ENCODE measurements at regions not wholly inside any gene's neighbourhood (a gene's known extent, or its start where the extent isn't known, plus 50 kb on each side); places are given as distances from the start of the nearest gene placed in this dataset.

GRCh38 chrX:4239650-4240540 is 526.4 kb upstream of the PRKX start:
- no peak for DNase-seq

- no peak for DNase-seq
Observed at GRCh38 chrX:4238916-4239315, 525.5 kb upstream of the PRKX start.

GRCh38 chrX:4225086-4225485 is 511.6 kb upstream of the PRKX start:
- peak; percentile 1 for DNase-seq

GRCh38 chrX:4206941-4207340 is 493.5 kb upstream of the PRKX start:
- no peak for DNase-seq

GRCh38 chrX:4197971-4198370 is 484.5 kb upstream of the PRKX start:
- DNase-seq, result no peak

- DNase-seq, result no peak
Observed at GRCh38 chrX:4193500-4194155, 480.2 kb upstream of the PRKX start.

- no peak for DNase-seq
Observed at GRCh38 chrX:4186331-4186730, 472.9 kb upstream of the PRKX start.

GRCh38 chrX:4185086-4185485 is 471.6 kb upstream of the PRKX start:
- DNase-seq, result no peak

- no peak for DNase-seq
Observed at GRCh38 chrX:4182408-4182806, 469.0 kb upstream of the PRKX start.

- DNase-seq, result no peak
Observed at GRCh38 chrX:4181782-4182407, 468.4 kb upstream of the PRKX start.

GRCh38 chrX:4179031-4179430 is 465.6 kb upstream of the PRKX start:
- DNase-seq, result no peak

GRCh38 chrX:4175221-4175620 is 461.8 kb upstream of the PRKX start:
- no peak for DNase-seq

- no peak for DNase-seq
Observed at GRCh38 chrX:4173743-4174142, 460.3 kb upstream of the PRKX start.

GRCh38 chrX:4151798-4152197 is 438.3 kb upstream of the PRKX start:
- DNase-seq, result no peak

- no peak for DNase-seq
Observed at GRCh38 chrX:4150259-4150658, 436.8 kb upstream of the PRKX start.

- DNase-seq, result no peak
Observed at GRCh38 chrX:4129626-4130025, 416.2 kb upstream of the PRKX start.

GRCh38 chrX:4118666-4119530 is 405.4 kb upstream of the PRKX start:
- DNase-seq, result no peak

GRCh38 chrX:4110964-4111363 is 397.5 kb upstream of the PRKX start:
- no peak for DNase-seq

GRCh38 chrX:4094926-4095325 is 381.5 kb upstream of the PRKX start:
- DNase-seq, result no peak

GRCh38 chrX:4091046-4091760 is 377.8 kb upstream of the PRKX start:
- peak; percentile 0 for DNase-seq

- DNase-seq, result no peak
Observed at GRCh38 chrX:4059893-4060292, 346.4 kb upstream of the PRKX start.

GRCh38 chrX:4043951-4044350 is 330.5 kb upstream of the PRKX start:
- no peak for DNase-seq
